KMS-11 (cell line): ENCODE measurements at regions not wholly inside any gene's neighbourhood (a gene's known extent, or its start where the extent isn't known, plus 50 kb on each side); places are given as distances from the start of the nearest gene placed in this dataset.

Experiments used
- H2AFZ ChIP-seq: fragments of 200-600 bp; sonication (generic); 2 replicates; pipeline ENCODE4 v1.6.1; 2016; ENCODE audit warnings: antibody characterized with exemption, mixed run types, low read depth
- H3K27ac ChIP-seq: fragments of 200-600 bp; sonication (generic); 2 replicates; pipeline ENCODE4 v1.6.1; 2016; ENCODE audit warnings: mild to moderate bottlenecking, mixed run types
- H3K27me3 ChIP-seq: fragments of 200-600 bp; sonication (generic); 2 replicates; pipeline ENCODE4 v1.6.1; 2017; ENCODE audit warnings: mild to moderate bottlenecking, low read depth, mixed run types, moderate library complexity; ENCODE audit not compliant: insufficient read depth
- H3K36me3 ChIP-seq: fragments of 200-600 bp; sonication (generic); 2 replicates; pipeline ENCODE4 v1.6.1; 2017; ENCODE audit warnings: mild to moderate bottlenecking, mixed run types; ENCODE audit not compliant: insufficient read depth
- H3K4me1 ChIP-seq: fragments of 200-600 bp; sonication (generic); 2 replicates; pipeline ENCODE4 v1.6.1; 2016; ENCODE audit warnings: mild to moderate bottlenecking, low read depth, mixed run types; ENCODE audit not compliant: poor library complexity, severe bottlenecking
- H3K4me2 ChIP-seq: fragments of 200-600 bp; sonication (generic); 2 replicates; pipeline ENCODE4 v1.7.0; 2016; ENCODE audit warnings: mild to moderate bottlenecking, mixed run types
- H3K4me3 ChIP-seq: fragments of 200-600 bp; sonication (generic); IDR thresholded peaks from 2 replicates; pipeline ENCODE4 v1.6.1; 2017; ENCODE audit warnings: low read depth, low read length, mixed read lengths; ENCODE audit not compliant: insufficient read depth
- H3K79me2 ChIP-seq: fragments of 200-600 bp; sonication (generic); 2 replicates; pipeline ENCODE4 v1.6.1; 2016; ENCODE audit warnings: low read depth, mixed run types; ENCODE audit not compliant: insufficient read depth
- H3K9ac ChIP-seq: fragments of 200-600 bp; sonication (generic); 2 replicates; pipeline ENCODE4 v1.6.1; 2016; ENCODE audit warnings: mild to moderate bottlenecking, mixed run types
- H4K20me1 ChIP-seq: fragments of 200-600 bp; sonication (generic); 2 replicates; pipeline ENCODE4 v1.6.1; 2016; ENCODE audit warnings: mild to moderate bottlenecking, mixed run types; ENCODE audit not compliant: insufficient read depth
- CTCF ChIP-seq: fragments of 200-600 bp; sonication (generic); conservative IDR thresholded peaks from 2 replicates; pipeline ENCODE4 v1.6.1; 2017; ENCODE audit warnings: low read depth, mild to moderate bottlenecking, antibody characterized with exemption, low read length, moderate library complexity, mixed read lengths

- Histone ChIP-seq H3K36me3 (no peaks in the 10 kb centered on the region), H3K9ac (no peak overlapping the region), H3K4me2 (no peak overlapping the region), H4K20me1 (no peaks in the 10 kb centered on the region), H3K27me3 (peaks cover 4% of the 10 kb centered on the region), H3K4me3 (no peak overlapping the region), H3K27ac (no peak overlapping the region), H3K79me2 (no peaks in the 10 kb centered on the region), H3K4me1 (no peaks in the 10 kb centered on the region), H2AFZ (no peak overlapping the region)
- TF ChIP-seq CTCF = no peak
Observed at GRCh38 chr2:239803766-239804115, 221.4 kb downstream of the NDUFA10 start.

GRCh38 chr2:239803102-239803765, 221.9 kb downstream of the NDUFA10 start:
- H3K36me3 ChIP-seq = no peaks in the 10 kb centered on the region
- H3K4me1 ChIP-seq = no peaks in the 10 kb centered on the region
- no peak overlapping the region for H3K9ac ChIP-seq
- no peak for TF ChIP-seq CTCF
- H3K4me3 ChIP-seq = no peak overlapping the region
- no peaks in the 10 kb centered on the region for H4K20me1 ChIP-seq
- H3K27ac ChIP-seq = no peak overlapping the region
- peaks cover 4% of the 10 kb centered on the region for H3K27me3 ChIP-seq
- H3K79me2 ChIP-seq = no peaks in the 10 kb centered on the region
- no peak overlapping the region for H3K4me2 ChIP-seq
- H2AFZ ChIP-seq = no peak overlapping the region

GRCh38 chr2:239802185-239802649, 222.9 kb downstream of the NDUFA10 start:
- Histone ChIP-seq H4K20me1 (no peaks in the 10 kb centered on the region), H3K27me3 (peaks cover 3% of the 10 kb centered on the region), H3K4me2 (no peak overlapping the region), H2AFZ (no peak overlapping the region), H3K4me3 (no peak overlapping the region), H3K79me2 (no peaks in the 10 kb centered on the region), H3K27ac (no peak overlapping the region), H3K9ac (no peak overlapping the region), H3K4me1 (no peaks in the 10 kb centered on the region), H3K36me3 (no peaks in the 10 kb centered on the region)
- no peak for TF ChIP-seq CTCF

- Histone ChIP-seq H3K27me3 (peaks cover 2% of the 10 kb centered on the region; the same call in 1 of the 2 replicates), H3K9ac (no peak overlapping the region), H3K4me1 (no peaks in the 10 kb centered on the region), H3K4me2 (no peak overlapping the region), H2AFZ (no peak overlapping the region), H3K79me2 (no peaks in the 10 kb centered on the region), H3K36me3 (no peaks in the 10 kb centered on the region), H4K20me1 (no peaks in the 10 kb centered on the region), H3K27ac (no peak overlapping the region), H3K4me3 (no peak overlapping the region)
- no peak for TF ChIP-seq CTCF
Observed at GRCh38 chr2:239801404-239802184, 223.5 kb downstream of the NDUFA10 start.
